Gastrocnemius medialis (tissue), 4 donors: ENCODE measurements at regions not wholly inside any gene's neighbourhood (a gene's known extent, or its start where the extent isn't known, plus 50 kb on each side); places are given as distances from the start of the nearest gene placed in this dataset.

Experiments
- CTCF ChIP-seq, 5 experiments: fragments of 450-650 bp in 3 of 5; fragments of 200-600 bp in 2 of 5; sonication (generic) in 2 of 5; IDR thresholded peaks in 4 of 5; conservative IDR thresholded peaks in 1 of 5; 1 replicate in 4 of 5; 2 replicates in 1 of 5; pipeline ENCODE4 v1.5.1; 2016 to 2019; ENCODE audit warnings: antibody characterized with exemption in 5 of 5, mild to moderate bottlenecking in 3 of 5, moderate library complexity in 3 of 5
- POLR2A ChIP-seq, 2 donors: fragments of 450-650 bp; IDR thresholded peaks; one replicate each; pipeline ENCODE4 v1.6.1; 2017; ENCODE audit warnings: antibody characterized with exemption in 2 of 2, mild to moderate bottlenecking in 2 of 2, moderate library complexity in 2 of 2

GRCh38 chr7:92964141-92964540, 127.8 kb upstream of the CDK6 start:
- TF ChIP-seq CTCF (IDR thresholded peaks at IDR 0.05 in 4 of 5, conservative IDR thresholded peaks at IDR 0.05 in 1 of 5) = no peak
- TF ChIP-seq POLR2A (IDR thresholded peaks at IDR 0.05) = no peak
